GM19463 (cell line): ENCODE measurements at regions not wholly inside any gene's neighbourhood (a gene's known extent, or its start where the extent isn't known, plus 50 kb on each side); places are given as distances from the start of the nearest gene placed in this dataset.

ENCODE experiments used
- ATAC-seq: cut with Tn5 transposase; IDR thresholded peaks from one replicate; pipeline ENCODE4 v1.9.1; 2021; ENCODE audit warnings: mild to moderate bottlenecking, moderate library complexity; ENCODE audit not compliant: unreplicated experiment

GRCh38 chr5:57540823-57541222 lies 58.2 kb upstream of the ACTBL2 start:
- no peak for ATAC-seq

GRCh38 chr5:57539281-57539701 lies 56.7 kb upstream of the ACTBL2 start:
- no peak for ATAC-seq

GRCh38 chr5:57538341-57538955 lies 55.8 kb upstream of the ACTBL2 start:
- ATAC-seq = peak; percentile 49

GRCh38 chr5:57537811-57538210 lies 55.2 kb upstream of the ACTBL2 start:
- ATAC-seq = no peak

GRCh38 chr5:57532513-57533497 lies 50.2 kb upstream of the ACTBL2 start:
- no peak for ATAC-seq
